ENCODE measurements at regions not wholly inside any gene's neighbourhood (a gene's known extent, or its start where the extent isn't known, plus 50 kb on each side); places are given as distances from the start of the nearest gene placed in this dataset.
A peak's percentile ranks its signal among the peaks of the same experiment; 100 is the strongest.
"Not testable (repeated sequence)": the region's sequence is repeated elsewhere in the genome, so short reads cannot be mapped to it uniquely, and the experiment has no call there.

DNA sequence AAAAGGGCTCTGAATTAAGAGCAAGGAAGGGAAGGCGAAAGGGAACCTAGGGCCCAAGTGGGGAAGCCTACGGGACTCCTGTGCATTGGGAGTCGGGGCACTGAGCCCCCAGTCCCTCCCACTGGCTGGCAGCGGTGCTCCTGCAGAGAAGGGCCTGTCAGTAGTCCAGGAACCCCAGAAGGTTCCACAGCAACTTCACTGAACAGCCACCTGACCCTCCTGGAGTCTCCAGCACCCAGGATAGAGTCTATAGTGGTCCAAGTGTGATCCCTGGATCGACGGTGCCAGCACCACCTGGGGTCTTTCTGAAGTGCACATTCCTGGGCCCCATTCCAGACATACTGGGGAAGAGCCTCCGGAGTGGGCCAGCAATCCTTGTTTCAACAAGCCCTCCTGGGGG lies 100.0 kb upstream of the B3GAT1 start:
- peak; percentile 62 for DNase-seq (ENCODE audit: low spot score)

- peak; percentile 51 for DNase-seq (ENCODE audit: low spot score)
Observed at GRCh38 chr11:134511255-134511654, 99.2 kb upstream of the B3GAT1 start.

DNA sequence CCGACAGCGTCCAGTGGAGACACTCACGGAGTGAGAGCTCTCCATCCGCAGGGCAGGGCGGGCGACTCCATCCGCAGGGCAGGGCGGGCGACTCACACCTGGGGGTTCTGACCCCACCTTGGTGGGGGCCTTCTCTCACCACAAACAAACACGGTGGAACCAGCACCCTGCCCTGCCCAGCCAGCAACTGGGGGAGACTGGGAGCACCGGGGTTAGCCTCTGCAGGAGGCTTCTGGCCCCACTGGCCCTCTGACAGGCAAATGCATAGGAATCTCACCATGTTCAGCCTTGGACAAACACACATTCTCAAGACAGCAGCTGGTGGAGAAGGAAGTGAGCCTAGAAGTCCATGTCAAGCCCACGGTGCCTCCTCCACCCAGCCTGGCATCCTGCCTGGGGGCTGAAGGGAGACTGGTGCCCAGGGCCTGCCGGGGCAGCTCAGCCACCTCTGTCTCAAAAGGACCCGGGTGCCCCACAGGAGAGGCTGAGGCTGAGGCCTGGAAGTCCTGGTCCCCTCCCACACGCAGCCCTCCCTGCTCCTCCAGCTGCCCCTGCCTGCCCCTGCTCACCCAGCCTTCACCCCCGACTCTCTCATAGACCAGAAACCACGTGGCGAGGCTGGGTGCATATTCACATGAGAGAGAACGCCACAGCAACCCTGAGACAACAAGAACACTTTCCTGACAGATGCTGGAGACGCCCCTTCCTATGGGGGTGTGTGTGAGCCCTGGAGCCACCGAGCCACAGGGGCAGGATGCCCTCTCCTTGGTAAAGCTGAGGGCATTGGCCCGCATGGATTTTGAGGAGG lies 98.4 kb upstream of the B3GAT1 start:
- peak; percentile 77 for DNase-seq (ENCODE audit: low spot score)

DNA sequence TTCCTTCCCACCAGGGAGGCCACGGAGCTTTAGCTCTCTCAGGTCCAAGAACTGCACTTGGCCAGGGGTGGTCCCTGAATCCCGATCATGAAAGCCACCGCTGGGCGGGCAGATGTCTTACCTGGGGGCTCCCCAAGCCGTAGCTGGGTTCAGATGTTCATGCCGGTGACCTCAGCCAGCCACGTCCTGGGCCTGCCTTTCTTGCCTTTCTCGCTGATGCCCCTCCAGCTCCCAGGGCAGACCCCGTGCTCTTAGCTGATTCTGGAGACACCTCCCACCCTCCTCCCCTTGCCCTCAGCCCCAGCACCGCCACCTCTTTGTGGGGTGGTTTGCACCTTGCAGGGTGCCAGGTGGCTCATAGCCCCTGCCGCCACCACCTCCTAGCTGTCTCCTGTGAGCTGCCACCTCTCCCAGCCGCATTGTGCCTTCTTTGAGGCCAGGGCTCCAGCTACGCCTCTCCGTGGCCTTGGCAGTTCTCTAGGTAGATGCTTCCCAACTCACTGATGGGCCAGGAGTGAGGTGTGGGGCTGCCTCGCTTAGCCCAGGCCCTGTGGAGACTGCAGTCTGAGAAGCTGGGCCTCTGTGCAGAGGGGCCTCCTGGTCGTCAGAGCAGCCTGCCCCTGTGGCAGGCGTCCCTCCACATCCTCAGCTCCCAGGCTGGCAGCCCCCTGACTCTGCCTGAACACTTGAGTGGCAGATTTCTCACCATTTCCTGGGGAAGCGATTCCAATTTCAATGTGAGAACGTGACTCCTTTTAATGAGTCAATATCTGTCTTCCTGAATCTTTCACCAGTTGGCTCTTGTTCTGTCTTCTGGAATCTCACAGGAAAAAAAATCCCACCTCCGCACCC lies 97.6 kb upstream of the B3GAT1 start:
- DNase-seq (ENCODE audit: low spot score), result peak; percentile 81

DNA sequence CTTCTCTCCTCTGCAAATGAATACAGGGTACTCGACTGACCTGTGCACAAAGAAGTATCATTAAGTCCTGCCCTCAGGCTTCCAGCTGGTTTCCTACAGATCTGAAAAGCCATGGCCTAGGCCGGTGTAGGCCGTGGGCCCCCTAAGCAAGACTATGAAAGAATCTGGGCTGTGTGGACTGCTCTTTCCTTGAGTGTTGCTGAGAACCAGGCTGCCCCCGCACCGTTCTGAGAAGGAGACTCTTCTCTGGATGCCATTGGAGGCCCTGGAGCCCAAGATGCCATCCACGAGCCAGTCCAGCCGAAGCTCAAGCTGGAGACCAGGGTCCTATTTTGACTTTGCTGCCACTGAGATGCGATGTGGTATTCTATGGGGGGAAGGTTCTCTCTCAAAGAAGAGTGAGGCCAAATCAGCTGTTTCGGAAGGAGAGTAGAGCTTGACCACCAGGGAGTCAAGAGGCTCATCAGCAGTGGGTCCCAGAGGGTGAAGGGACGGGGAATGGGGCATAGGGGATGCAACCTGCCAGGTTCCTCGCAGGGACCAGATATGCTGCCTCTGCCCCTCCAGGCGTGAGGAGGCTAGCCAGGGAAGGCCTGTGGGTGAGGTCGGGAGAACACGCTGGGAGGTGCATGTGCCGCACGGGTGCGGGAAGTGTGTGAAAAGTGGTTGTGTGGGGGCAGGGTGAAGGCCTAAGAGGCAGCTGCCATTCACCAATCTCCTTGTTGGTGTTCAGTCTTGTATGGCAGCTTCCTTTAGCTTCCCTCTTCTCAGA lies 96.4 kb upstream of the B3GAT1 start:
- DNase-seq (ENCODE audit: low spot score), result peak; percentile 76

DNA sequence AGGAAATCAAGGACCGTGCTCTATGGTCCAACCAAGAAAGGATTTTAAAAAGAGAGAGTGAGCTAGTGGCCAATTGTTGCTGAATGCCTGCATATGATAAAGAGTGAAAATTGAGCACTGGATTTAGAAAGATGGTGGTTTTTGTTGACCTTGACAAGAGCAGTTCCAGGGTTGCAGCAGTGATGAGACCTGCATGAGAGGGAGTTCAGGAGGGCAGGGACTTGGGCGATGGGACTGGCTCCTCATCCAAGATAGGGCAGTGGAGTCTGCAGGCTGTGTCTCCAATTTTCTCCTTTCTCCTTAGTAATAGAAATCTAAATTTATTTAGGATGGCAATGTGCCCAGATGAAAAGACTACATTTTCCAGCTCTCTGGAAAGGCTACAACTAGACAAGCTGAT lies 94.0 kb upstream of the B3GAT1 start:
- DNase-seq (ENCODE audit: low spot score), result no peak

- DNase-seq (ENCODE audit: low spot score), result no peak
Observed at GRCh38 chr11:134505125-134505524, 93.1 kb upstream of the B3GAT1 start.

GRCh38 chr11:134504146-134504905 lies 92.3 kb upstream of the B3GAT1 start:
- peak; percentile 85 for DNase-seq (ENCODE audit: low spot score)

GRCh38 chr11:134503596-134503995 lies 91.6 kb upstream of the B3GAT1 start:
- peak; percentile 82 for DNase-seq (ENCODE audit: low spot score)

DNA sequence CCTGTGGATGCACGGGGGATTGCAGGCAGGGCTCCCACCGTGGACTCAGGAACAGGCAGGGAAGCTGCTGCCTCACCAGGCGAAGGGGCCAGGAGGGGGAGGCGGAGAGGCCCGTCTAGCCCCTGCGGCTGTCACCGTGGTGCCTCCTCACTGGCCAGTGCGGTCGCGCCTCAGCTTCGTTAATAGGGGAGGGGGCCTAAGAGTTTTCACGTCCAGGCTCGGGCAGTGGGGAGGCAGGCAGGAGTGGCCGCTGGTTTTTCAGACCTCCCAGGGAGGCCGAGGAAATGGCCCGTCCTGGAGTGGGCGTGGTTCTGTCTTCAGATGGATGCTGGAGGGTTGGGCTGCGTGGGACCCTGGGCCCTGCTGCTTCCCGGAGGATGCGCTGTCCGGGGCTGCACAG lies 91.1 kb upstream of the B3GAT1 start:
- DNase-seq (ENCODE audit: low spot score), result peak; percentile 85

DNA sequence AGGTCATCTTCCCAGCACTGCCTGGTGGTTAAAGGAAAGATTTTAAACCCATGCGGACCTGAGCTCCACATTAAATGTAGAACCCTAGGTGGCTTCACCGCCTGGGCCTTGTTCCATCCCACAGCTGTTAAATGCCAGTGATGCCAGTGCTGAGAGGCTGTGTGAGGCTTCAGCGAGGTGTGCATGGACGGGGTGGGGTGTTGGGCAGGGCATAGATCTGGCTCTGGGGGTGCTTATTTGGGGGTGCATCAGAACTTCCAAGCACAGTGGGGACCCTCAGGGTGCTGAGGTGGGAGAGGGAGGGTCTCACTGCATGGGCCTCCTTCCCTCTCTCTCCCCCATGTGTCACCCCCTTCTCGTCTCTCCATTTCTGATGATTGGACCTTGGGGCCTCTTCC lies 90.1 kb upstream of the B3GAT1 start:
- peak; percentile 87 for DNase-seq (ENCODE audit: low spot score)

GRCh38 chr11:134501406-134502152 lies 89.5 kb upstream of the B3GAT1 start:
- peak; percentile 86 for DNase-seq (ENCODE audit: low spot score)

- peak; percentile 39 for DNase-seq (ENCODE audit: low spot score)
Observed at GRCh38 chr11:134500621-134501020, 88.6 kb upstream of the B3GAT1 start.

GRCh38 chr11:134499990-134500389 lies 87.9 kb upstream of the B3GAT1 start:
- DNase-seq (ENCODE audit: low spot score), result peak; percentile 43

DNA sequence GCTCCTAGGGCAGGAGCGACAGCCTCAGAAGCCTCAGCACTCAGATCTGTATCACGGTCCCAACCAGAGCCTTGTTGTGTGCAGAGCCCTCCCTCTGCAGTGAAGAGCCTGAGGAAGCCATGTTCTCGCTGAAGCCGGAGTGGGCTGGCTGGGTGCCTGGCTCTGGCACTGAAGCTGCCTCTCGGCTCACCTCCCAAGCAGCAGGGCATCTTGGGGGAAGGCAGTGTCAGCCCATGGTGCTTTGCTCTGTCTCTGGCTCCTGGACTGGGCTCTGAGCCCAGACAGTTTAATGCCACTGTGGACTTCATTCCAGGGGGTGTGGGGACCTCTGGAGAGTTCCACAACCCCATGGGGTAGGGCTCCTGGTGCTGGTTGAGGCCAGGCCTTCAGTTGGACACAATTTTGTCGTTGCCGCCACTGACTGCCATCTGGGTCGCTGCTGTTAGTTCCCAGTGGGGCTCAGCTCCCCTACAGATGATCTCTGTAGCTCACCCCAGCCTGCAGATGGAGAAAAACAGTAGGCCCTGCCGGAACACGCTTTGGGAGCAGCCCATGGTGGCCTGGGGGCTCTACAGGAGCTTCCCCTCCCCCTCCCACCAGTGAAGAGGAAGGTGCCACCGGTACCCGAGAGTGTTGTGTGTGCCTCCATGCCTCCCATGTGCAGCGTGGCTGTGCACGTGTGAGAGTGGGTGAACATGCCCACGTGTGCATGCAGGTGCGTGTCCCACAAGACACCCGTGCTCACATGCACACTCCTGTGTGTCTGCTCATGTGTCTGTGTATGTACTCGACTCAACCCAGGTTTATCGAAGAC lies 86.5 kb upstream of the B3GAT1 start:
- DNase-seq (ENCODE audit: low spot score), result peak; percentile 74

DNA sequence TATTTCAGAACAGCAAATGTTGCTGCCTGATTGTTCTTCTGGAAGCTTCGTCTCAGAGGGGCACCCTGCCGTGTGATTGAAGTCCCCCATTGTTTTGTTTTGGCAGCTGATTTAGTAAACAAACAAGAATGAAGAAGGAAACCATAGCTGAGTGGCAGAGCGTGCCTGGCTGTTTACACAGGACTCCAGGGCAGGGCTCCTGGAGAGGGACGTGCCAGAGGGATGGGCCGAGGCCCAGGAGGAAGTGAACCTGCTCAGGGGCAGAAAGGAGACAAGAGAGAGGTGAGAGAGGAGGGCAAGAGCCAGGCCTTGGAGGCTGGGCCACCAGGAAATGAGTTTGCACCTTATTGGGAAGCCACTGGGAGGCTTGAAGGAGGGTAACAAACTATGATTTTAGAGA lies 85.5 kb upstream of the B3GAT1 start:
- DNase-seq (ENCODE audit: low spot score), result peak; percentile 82

GRCh38 chr11:134496058-134496457 lies 84.0 kb upstream of the B3GAT1 start:
- DNase-seq (ENCODE audit: low spot score), result not testable (repeated sequence)

GRCh38 chr11:134494395-134494794 lies 82.4 kb upstream of the B3GAT1 start:
- DNase-seq (ENCODE audit: low spot score), result not testable (repeated sequence)

DNA sequence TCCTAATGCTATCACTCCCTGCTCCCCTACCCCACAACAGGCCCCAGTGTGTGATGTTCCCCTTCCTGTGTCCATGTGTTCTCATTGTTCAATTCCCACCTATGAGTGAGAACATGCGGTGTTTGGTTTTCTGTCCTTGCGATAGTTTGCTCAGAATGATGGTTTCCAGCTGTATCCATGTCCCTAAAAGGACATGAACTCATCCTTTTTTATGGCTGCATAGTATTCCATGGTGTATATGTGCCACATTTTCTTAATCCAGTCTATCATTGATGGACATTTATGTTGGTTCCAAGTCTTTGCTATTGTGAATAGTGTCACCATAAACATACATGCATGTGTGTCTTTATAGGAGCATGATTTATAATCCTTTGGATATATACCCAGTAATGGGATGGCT lies 80.4 kb upstream of the B3GAT1 start:
- DNase-seq (ENCODE audit: low spot score), result not testable (repeated sequence)
